DMS53 treated with DMSO at 0.1 percent for 48 hours (cell line): ENCODE measurements at regions not wholly inside any gene's neighbourhood (a gene's known extent, or its start where the extent isn't known, plus 50 kb on each side); places are given as distances from the start of the nearest gene placed in this dataset.
"Not testable (repeated sequence)": the region's sequence is repeated elsewhere in the genome, so short reads cannot be mapped to it uniquely, and the experiment has no call there.

ENCODE experiments used
- DNase-seq: peaks from one replicate; lab custom pipeline; 2025; ENCODE audit not compliant: unreplicated experiment; lab: John Stamatoyannopoulos, UW

- DNase-seq = not testable (repeated sequence)
Observed at GRCh38 chr1:194859481-194860154, 1673.2 kb upstream of the B3GALT2 start.

- DNase-seq = not testable (repeated sequence)
Observed at GRCh38 chr1:194858811-194859480, 1672.5 kb upstream of the B3GALT2 start.

GRCh38 chr1:194857413-194857812 is 1671.0 kb upstream of the B3GALT2 start:
- DNase-seq = no peak

- DNase-seq = no peak
Observed at GRCh38 chr1:194848846-194849245, 1662.4 kb upstream of the B3GALT2 start.

- DNase-seq = no peak
Observed at GRCh38 chr1:194846488-194846887, 1660.1 kb upstream of the B3GALT2 start.

GRCh38 chr1:194843077-194843476 is 1656.7 kb upstream of the B3GALT2 start:
- no peak for DNase-seq

GRCh38 chr1:194833111-194833510 is 1646.7 kb upstream of the B3GALT2 start:
- DNase-seq = no peak

GRCh38 chr1:194831595-194831994 is 1645.2 kb upstream of the B3GALT2 start:
- DNase-seq = not testable (repeated sequence)

GRCh38 chr1:194830387-194830786 is 1644.0 kb upstream of the B3GALT2 start:
- DNase-seq = no peak

- no peak for DNase-seq
Observed at GRCh38 chr1:194829492-194829891, 1643.1 kb upstream of the B3GALT2 start.

- DNase-seq = no peak
Observed at GRCh38 chr1:194825382-194825781, 1639.0 kb upstream of the B3GALT2 start.

- no peak for DNase-seq
Observed at GRCh38 chr1:194821091-194821490, 1634.7 kb upstream of the B3GALT2 start.

GRCh38 chr1:194818674-194819073 is 1632.3 kb upstream of the B3GALT2 start:
- no peak for DNase-seq

- no peak for DNase-seq
Observed at GRCh38 chr1:194816859-194817258, 1630.4 kb upstream of the B3GALT2 start.

GRCh38 chr1:194813096-194813495 is 1626.7 kb upstream of the B3GALT2 start:
- DNase-seq = peak; percentile 57

GRCh38 chr1:194809665-194810064 is 1623.3 kb upstream of the B3GALT2 start:
- DNase-seq = no peak

GRCh38 chr1:194809215-194809614 is 1622.8 kb upstream of the B3GALT2 start:
- no peak for DNase-seq

- no peak for DNase-seq
Observed at GRCh38 chr1:194807530-194808220, 1621.3 kb upstream of the B3GALT2 start.

GRCh38 chr1:194802572-194802971 is 1616.2 kb upstream of the B3GALT2 start:
- DNase-seq = no peak

- DNase-seq = no peak
Observed at GRCh38 chr1:194795917-194796593, 1609.6 kb upstream of the B3GALT2 start.

- DNase-seq = no peak
Observed at GRCh38 chr1:194787001-194787400, 1600.6 kb upstream of the B3GALT2 start.

GRCh38 chr1:194786027-194786426 is 1599.6 kb upstream of the B3GALT2 start:
- DNase-seq = no peak
